Hypothalamus (tissue), 51 donors: ENCODE measurements at regions not wholly inside any gene's neighbourhood (a gene's known extent, or its start where the extent isn't known, plus 50 kb on each side); places are given as distances from the start of the nearest gene placed in this dataset.

Experiments used
- DNase-seq, 51 donors: peaks; one replicate each; lab custom pipeline; 2025; lab: John Stamatoyannopoulos, UW

GRCh38 chr3:163879172-163879571, 1199.1 kb downstream of the SI start:
- no peak for DNase-seq

- no peak for DNase-seq
Measured at GRCh38 chr3:163878396-163878795, 1199.9 kb downstream of the SI start.

- DNase-seq, result no peak
Measured at GRCh38 chr3:163877805-163878204, 1200.5 kb downstream of the SI start.

DNA sequence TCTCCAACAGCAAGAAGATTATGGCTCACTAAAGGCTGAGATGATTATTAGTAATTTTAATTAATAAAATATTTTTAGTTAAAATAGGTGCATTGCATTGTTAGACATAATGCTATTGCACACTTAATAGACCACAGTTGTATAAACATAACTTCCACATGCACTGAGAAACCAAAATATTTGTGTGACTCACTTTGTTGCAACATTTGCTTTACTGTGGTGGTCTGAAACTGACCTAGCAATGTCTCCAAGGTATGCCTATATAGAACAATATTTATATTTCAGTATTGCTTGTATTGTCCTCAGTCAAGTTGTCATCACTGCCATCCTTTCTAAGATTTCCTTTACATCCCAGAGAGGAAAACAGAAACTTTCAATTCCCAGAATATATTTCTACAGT, 1215.2 kb downstream of the SI start:
- DNase-seq, result no peak

- no peak for DNase-seq
Measured at GRCh38 chr3:163852233-163852632, 1226.1 kb downstream of the SI start.

DNA sequence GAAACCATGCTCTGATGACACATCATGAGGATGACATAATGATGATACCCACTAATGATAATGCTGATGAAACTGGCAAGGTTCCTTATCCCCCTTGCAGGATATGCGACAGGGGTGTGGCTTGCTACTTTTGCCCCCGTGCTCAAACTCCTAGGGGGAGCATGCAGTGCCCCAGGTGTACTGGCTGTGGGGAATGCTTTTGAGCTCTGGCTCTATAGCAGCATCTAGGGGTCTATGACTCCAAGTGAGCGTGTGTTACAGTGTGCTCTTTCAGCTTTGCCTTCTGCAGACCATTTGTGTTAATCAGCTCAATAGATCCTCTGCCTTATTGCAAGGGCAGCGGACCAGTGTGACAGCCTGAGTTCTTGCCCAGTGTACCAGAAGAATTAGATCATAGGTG, 1239.5 kb downstream of the SI start:
- no peak for DNase-seq

DNA sequence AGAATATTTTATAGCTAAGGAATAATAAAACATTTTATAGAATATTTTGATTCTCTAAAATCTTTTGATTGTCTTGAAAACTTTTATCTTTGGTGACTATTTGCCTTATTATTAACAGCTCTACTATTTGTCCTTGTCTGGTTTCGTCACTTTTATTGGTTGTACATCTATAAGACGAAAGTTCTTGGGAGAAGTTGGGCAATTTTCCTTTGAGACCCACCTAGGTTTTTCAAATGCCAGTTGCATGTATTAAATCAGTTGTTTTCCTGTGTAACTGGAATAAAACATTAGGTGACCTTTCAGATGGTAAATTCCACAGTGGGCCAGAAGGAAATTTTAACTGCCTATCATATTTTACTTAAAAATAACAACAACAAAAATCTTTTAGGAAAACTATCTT, 1245.7 kb downstream of the SI start:
- no peak for DNase-seq

- no peak for DNase-seq
Measured at GRCh38 chr3:163821841-163822240, 1256.5 kb downstream of the SI start.

- no peak for DNase-seq
Measured at GRCh38 chr3:163817015-163817414, 1261.3 kb downstream of the SI start.

GRCh38 chr3:163813935-163814334, 1264.4 kb downstream of the SI start:
- DNase-seq, result no peak

DNA sequence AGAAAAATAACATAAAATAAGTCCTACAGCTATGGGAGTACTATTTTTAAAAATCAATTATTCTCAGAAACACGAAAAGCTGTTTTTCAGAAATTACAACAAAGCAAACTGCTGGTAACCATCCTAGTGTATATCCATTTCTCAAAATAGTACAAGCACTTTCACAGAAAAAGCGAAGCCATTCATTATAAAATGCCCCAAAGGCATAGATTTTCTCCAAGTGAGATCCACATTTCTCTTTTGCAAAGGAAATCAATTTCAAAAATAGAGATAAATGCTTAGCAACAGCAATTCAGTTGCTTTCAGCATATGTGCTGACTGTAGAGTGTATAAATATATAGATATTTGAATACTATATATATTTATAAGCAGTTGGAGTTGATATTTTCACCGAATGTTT, 1266.3 kb downstream of the SI start:
- DNase-seq, result no peak

DNA sequence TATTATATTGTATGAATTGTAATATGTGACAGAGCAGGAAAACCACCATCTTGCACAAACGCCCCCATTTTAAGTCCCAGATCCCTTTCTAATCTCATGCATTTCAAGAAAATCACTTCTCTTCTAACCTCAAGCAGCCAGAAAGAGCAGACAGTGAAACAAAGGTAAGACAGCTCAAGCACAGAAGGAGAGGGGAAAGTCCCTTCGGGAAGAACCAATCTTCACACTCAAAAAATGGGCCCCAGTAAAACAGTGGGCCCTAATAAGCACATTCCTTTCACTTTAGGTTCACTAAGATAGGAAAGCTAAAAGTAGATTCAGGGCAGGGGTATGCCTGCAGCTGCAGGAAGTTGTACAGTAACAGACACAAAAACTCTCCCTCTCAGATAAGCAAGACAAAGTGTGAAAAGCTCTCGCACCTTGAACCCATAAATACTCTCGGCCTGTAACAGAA, 1268.7 kb downstream of the SI start:
- no peak for DNase-seq

DNA sequence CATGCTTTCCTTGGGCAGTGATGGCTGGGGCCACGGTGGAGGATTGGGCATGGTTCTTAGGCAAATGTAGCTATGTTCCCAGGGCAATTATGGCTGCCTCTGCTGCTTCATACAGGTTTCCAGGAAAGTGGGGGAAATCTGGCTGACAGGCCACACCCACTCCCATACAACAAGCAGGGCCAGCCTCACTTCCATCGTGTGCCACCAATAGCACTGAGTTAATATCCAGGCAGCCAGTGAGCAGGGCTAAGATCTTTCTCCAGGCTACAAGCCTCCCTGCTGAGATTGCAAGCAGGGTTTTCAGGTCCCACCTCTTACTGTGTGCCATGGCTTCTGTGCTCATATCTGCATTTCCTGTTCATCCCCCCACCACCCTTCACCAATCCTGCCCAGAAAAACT, 1291.9 kb downstream of the SI start:
- DNase-seq, result no peak

DNA sequence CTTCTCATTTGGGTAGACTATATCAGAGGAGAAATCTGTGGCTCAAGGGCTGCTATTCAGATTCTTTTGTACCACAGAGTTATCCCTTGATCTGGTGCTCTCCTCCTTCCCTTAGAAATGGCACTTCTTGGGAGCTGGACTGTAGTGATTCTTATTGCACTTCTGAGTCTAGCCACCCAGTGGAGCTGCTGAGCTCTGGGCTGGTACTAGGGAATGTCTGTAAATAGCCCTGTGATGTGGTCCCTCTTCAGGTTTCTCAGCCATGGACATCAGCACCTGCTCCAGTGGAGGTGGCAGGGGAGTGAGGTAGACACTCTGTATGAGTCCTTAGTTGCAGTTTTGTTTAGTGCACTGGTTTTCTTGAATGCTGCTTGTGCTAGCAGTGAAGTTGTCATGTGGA, 1292.6 kb downstream of the SI start:
- DNase-seq, result no peak

DNA sequence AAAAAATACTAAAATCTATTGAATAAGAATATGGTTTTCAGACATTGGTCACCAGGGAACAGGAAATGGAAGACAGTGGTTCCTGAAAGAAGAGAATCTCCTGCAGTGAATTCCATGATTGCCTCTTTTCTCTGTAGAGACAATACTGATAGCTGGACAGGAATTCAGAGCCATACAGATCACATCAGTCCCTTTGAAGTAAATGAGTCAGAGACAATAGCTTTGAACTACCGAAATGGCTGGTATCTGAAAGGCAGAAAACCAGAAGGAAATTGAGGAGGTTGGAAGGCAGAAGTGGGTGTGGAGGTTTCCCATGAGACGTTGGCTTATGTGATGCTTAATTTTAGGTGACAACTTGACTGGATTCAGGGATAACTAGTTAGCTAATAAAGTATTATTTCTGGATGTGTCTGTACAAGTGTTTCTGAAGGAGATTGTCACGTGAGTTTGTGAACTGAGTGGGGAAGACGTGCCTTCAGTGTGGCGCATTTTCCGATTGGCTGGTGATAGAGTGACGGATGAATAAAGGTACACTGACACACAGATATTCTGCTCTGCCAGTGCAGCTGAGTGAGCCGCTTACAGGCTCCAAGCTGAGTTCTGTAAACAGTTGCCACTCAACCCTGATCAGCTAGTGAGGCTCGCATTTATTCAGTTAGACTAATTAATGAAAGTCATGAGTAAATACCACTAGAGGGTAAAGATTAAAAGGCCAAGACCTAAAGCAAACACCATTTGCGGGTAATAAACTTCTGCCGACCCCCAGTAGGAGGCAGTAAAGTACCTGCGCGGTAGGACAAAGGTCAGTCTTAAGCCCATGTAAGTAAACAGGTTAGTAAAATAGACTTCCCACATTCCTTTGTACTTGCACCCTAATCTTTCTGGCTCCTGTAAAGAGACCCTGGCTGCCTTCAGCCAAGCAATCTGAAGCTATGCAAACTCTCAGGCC, 1298.6 kb downstream of the SI start:
- DNase-seq, result no peak

DNA sequence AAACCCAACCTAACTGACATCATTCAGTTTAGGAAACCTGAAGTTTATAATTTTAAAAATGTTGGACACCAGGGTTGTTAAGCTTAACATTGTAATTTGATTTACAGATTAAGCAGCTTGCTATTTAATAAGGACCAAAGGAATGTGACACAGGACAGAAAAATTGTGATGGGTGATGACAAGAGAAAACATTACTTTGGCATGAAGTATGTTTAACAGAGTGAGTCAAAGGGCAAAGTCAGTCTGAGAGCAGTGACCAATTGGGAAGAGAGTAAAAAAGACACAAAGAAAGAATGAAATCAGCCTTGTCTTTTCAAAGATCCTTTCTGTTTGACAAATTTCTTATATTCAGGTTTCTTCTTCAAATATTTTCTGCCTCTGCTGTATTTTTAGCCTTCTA, 1301.6 kb downstream of the SI start:
- DNase-seq, result no peak

- no peak for DNase-seq
Measured at GRCh38 chr3:163773136-163773535, 1305.2 kb downstream of the SI start.

- no peak for DNase-seq
Measured at GRCh38 chr3:163768048-163768447, 1310.2 kb downstream of the SI start.

DNA sequence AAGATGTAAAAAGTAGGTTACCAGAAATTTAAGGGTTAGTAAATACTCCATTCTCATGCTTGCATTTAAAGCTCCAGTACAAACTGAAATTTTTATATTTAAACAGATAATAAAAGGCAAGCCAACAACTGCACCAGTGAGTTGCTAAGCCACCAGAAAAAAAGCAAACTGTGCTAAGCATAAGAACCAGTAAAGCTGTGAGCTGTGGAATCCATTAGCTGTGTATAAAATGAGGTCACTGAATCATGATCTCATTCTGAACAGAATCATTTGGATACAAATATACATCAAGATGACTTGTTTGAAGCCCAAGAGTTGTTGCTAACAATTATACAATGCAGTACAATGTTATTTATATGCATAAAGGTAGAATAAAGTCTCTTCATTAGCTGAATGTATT, 1312.2 kb downstream of the SI start:
- no peak for DNase-seq

GRCh38 chr3:163753033-163753432, 1325.3 kb downstream of the SI start:
- DNase-seq, result no peak

- DNase-seq, result no peak
Measured at GRCh38 chr3:163745204-163745603, 1333.1 kb downstream of the SI start.

DNA sequence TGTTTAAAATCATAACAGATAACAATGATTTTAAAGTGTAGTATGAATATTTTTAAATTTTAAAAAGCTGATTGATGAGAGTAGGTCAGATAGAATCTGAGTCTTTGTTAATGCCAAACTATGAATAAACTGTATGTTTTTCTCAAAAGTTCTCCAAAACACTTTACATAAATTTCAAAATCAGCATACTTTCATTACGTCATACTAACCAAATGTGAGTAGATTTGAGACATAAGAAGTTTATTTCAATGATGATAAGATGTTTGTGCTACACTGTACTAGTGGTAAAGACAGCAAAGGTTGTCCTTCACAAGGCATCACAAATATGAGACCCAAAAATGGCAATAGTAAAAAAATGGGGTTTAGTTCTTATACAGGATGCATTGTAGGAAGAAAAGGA, 1342.9 kb downstream of the SI start:
- no peak for DNase-seq

DNA sequence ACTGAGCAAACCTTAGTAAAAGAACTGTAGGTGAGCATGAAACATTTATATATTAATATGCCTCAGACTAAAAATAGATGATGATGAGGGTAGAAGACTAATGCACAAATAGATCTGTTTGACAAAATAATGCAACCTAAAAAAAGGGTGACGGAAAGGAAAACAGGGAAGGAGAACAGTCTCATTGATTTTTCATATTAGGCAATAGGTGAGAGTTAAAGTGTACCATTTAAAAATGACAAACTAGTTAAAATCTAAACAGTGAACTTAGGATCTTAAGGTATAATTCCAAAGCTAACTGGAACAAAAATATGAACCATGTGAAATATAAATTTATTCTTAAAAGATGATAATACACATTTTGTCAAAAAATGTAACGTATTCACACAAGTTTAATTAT, 1347.6 kb downstream of the SI start:
- DNase-seq, result no peak
